ENCODE measurements at regions not wholly inside any gene's neighbourhood (a gene's known extent, or its start where the extent isn't known, plus 50 kb on each side); places are given as distances from the start of the nearest gene placed in this dataset.

GRCh38 chr2:64205415-64205814 lies 61.2 kb upstream of the PELI1 start:
- DNase-seq (ENCODE audit: low read depth), result no peak
- no peak for TF ChIP-seq CTCF (conservative IDR thresholded peaks at IDR 0.05; ENCODE audit: control insufficient read depth, insufficient read depth, low read depth, low read length)
- no peak overlapping the region for H3K4me3 ChIP-seq (ENCODE audit: control insufficient read depth, low read depth, low read length)

- H3K4me3 ChIP-seq (ENCODE audit: control insufficient read depth, low read depth, low read length), result no peak overlapping the region
- TF ChIP-seq CTCF (conservative IDR thresholded peaks at IDR 0.05; ENCODE audit: control insufficient read depth, insufficient read depth, low read depth, low read length), result no peak
- DNase-seq (ENCODE audit: low read depth), result no peak
Observed at GRCh38 chr2:64207573-64207972, 63.4 kb upstream of the PELI1 start.

DNA sequence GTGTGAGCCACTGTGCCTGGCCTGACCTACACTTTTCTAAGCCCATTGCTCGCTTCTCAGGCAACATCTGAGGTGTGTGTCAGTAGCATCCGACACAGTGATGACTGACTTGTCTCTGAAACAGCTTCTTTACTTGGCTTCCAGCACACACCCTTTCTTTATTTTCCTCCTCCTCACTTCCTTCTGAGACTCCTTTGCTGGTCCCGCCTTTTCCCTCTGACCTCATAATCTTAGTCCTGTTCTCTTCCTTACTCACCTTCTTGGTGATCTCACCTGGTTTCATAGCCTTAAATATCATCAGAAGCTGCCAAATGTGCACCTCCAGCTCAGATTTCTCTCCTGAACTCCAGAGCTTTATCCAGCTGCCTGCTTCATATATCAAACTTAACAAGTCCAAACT lies 66.6 kb upstream of the PELI1 start:
- TF ChIP-seq CTCF (conservative IDR thresholded peaks at IDR 0.05; ENCODE audit: control insufficient read depth, insufficient read depth, low read depth, low read length), result no peak
- DNase-seq (ENCODE audit: low read depth), result no peak
- H3K4me3 ChIP-seq (ENCODE audit: control insufficient read depth, low read depth, low read length), result no peak overlapping the region

- no peak for TF ChIP-seq CTCF (conservative IDR thresholded peaks at IDR 0.05; ENCODE audit: control insufficient read depth, insufficient read depth, low read depth, low read length)
- DNase-seq (ENCODE audit: low read depth), result no peak
- H3K4me3 ChIP-seq (ENCODE audit: control insufficient read depth, low read depth, low read length), result no peak overlapping the region
Observed at GRCh38 chr2:64211276-64211921, 67.2 kb upstream of the PELI1 start.

- no peak overlapping the region for H3K4me3 ChIP-seq (ENCODE audit: control insufficient read depth, low read depth, low read length)
- TF ChIP-seq CTCF (conservative IDR thresholded peaks at IDR 0.05; ENCODE audit: control insufficient read depth, insufficient read depth, low read depth, low read length), result no peak
- DNase-seq (ENCODE audit: low read depth), result peak; percentile 92
Observed at GRCh38 chr2:64212346-64212745, 68.1 kb upstream of the PELI1 start.

DNA sequence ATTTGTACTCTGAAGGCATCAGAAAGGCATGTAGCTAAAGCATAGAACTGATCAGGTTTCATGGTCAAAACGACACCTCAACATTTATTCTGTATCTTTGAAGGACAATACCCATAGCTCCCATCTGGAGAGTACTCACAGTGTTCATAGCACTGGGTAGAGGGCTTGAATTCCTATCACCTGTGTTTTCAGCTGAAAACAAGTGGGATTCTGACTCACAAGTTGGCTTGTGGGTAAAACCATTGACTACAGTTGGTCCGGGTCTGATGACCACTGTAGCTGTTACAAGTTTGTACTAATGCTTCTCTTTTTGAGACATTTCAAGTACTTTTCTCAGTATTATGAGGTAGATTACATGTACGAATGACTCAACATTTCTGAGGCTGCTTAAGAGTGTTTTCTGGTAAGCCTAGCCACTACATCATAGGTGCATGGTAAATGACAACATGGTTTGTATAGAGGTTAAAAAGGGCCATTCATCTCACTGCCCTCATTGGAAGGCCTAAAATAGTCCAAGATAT lies 68.6 kb upstream of the PELI1 start:
- no peak overlapping the region for H3K4me3 ChIP-seq (ENCODE audit: control insufficient read depth, low read depth, low read length)
- DNase-seq (ENCODE audit: low read depth), result peak; percentile 85
- no peak for TF ChIP-seq CTCF (conservative IDR thresholded peaks at IDR 0.05; ENCODE audit: control insufficient read depth, insufficient read depth, low read depth, low read length)
